A549 (cell line): ENCODE measurements at regions not wholly inside any gene's neighbourhood (a gene's known extent, or its start where the extent isn't known, plus 50 kb on each side); places are given as distances from the start of the nearest gene placed in this dataset.

Experiments
- ATAC-seq, 2 experiments: fragments of 200-7000 bp in 1 of 2; fragments of >200 bp in 1 of 2; cut with Nextera tagmentation in 1 of 2; cut with Tn5 transposase in 1 of 2; 3 replicates each; pipeline versions ENCODE4 v1.8.0 to v1.9.1; 2018 to 2020; ENCODE audit warnings: mild to moderate bottlenecking in 1 of 2, moderate library complexity in 1 of 2
- CTCF ChIA-PET: fragments of 300-600 bp; sonication (Branson Sonifier 250); formaldehyde crosslinking; extraction: SDS; loops from one replicate; lab custom pipeline; 2021; ENCODE audit warnings: antibody characterized with exemption, inconsistent platforms; lab: Yijun Ruan, JAX
- POLR2A ChIA-PET: fragments of 350-600 bp; formaldehyde crosslinking; extraction: SDS; loops from one replicate; lab custom pipeline; 2021; ENCODE audit warnings: antibody characterized with exemption, inconsistent platforms; lab: Yijun Ruan, JAX
- DNase-seq, 2 experiments: peaks; one replicate each; pipeline versions ENCODE4 v3.0.0 to v3.0.0-alpha.2; 2011 to 2016; ENCODE audit warnings: low read depth in 1 of 2, low spot score in 1 of 2
- FAIRE-seq: peaks from 2 replicates; lab custom pipeline; 2011; peaks lifted over from hg19 to GRCh38; lab: Jason Lieb, UNC
- H3K27ac ChIP-seq, 2 experiments: fragments of >200 bp; sonication (Bioruptor Twin); formaldehyde crosslinking; 3 replicates each; pipeline ENCODE4 v1.5.1; 2016 to 2017
- H3K4me1 ChIP-seq: fragments of >200 bp; sonication (Bioruptor Twin); formaldehyde crosslinking; 3 replicates; pipeline ENCODE4 v1.6.1; 2016
- H3K4me2 ChIP-seq: fragments of >200 bp; sonication (Bioruptor Twin); formaldehyde crosslinking; 3 replicates; pipeline ENCODE4 v1.6.1; 2016
- H3K4me3 ChIP-seq: fragments of >200 bp; sonication (Bioruptor Twin); formaldehyde crosslinking; 3 replicates; pipeline ENCODE4 v1.5.1; 2016
- H3K9me3 ChIP-seq: fragments of >200 bp; sonication (Bioruptor Twin); formaldehyde crosslinking; 3 replicates; pipeline ENCODE4 v1.6.1; 2016
- BHLHE40 ChIP-seq: IDR thresholded peaks from 2 replicates; pipeline ENCODE4 v1.6.1; 2012; ENCODE audit warnings: low read depth, low read length, inconsistent platforms
- CBX8 ChIP-seq: fragments of 200-600 bp; sonication (generic); IDR thresholded peaks from 2 replicates; pipeline ENCODE4 v1.6.1; 2016
- CEBPB ChIP-seq, 2 experiments: fragments of >200 bp in 1 of 2; sonication (Bioruptor Twin) in 1 of 2; formaldehyde crosslinking in 1 of 2; IDR thresholded peaks; 2 replicates each; pipeline ENCODE4 v1.6.1; 2012 to 2016
- EHF ChIP-seq: fragments of 250-450 bp; sonication (Bioruptor Pico); IDR thresholded peaks from 2 replicates; pipeline ENCODE4 v1.5.0; 2020; ENCODE audit warnings: mild to moderate bottlenecking
- FOSB ChIP-seq: fragments of 250-450 bp; sonication (Bioruptor Pico); IDR thresholded peaks from 2 replicates; pipeline ENCODE4 v1.5.0; 2020; ENCODE audit warnings: mild to moderate bottlenecking, moderate library complexity
- HDAC2 ChIP-seq: fragments of 200-600 bp; sonication (generic); IDR thresholded peaks from 2 replicates; pipeline ENCODE4 v1.6.1; 2016
- HEYL ChIP-seq: fragments of 250-450 bp; sonication (Bioruptor Pico); IDR thresholded peaks from 2 replicates; pipeline ENCODE4 v1.8.0; 2021; ENCODE audit warnings: mild to moderate bottlenecking, moderate library complexity
- HOXA7 ChIP-seq: fragments of 250-450 bp; sonication (Bioruptor Pico); IDR thresholded peaks from 2 replicates; pipeline ENCODE4 v1.5.0; 2020; ENCODE audit warnings: mild to moderate bottlenecking, moderate library complexity
- HOXB13 ChIP-seq: fragments of 250-450 bp; sonication (Bioruptor Pico); IDR thresholded peaks from 2 replicates; pipeline ENCODE4 v1.5.0; 2020; ENCODE audit warnings: low read depth, mild to moderate bottlenecking, moderate library complexity
- HOXB5 ChIP-seq: fragments of 250-450 bp; sonication (Bioruptor Pico); IDR thresholded peaks from 2 replicates; pipeline ENCODE4 v1.5.0; 2020; ENCODE audit warnings: mild to moderate bottlenecking, moderate library complexity
- JUN ChIP-seq, 2 experiments: fragments of >200 bp; sonication (Bioruptor Twin); formaldehyde crosslinking; IDR thresholded peaks; 2 replicates in 1 of 2; 3 replicates in 1 of 2; pipeline ENCODE4 v1.6.1; 2016 to 2017
- JUNB ChIP-seq: fragments of >200 bp; sonication (Bioruptor Twin); formaldehyde crosslinking; IDR thresholded peaks from 2 replicates; pipeline ENCODE4 v1.6.1; 2016
- KDM1A ChIP-seq: fragments of 200-600 bp; sonication (generic); IDR thresholded peaks from 2 replicates; pipeline ENCODE4 v1.6.1; 2016; ENCODE audit warnings: low read depth, mild to moderate bottlenecking
- MAFK ChIP-seq: fragments of 450-650 bp; IDR thresholded peaks from 2 replicates; pipeline ENCODE4 v1.6.1; 2014; ENCODE audit not compliant: partially characterized antibody
- MYC ChIP-seq: IDR thresholded peaks from 2 replicates; pipeline ENCODE4 v1.6.1; 2012; ENCODE audit warnings: mild to moderate bottlenecking, inconsistent platforms, low read length, improper control_type of control experiment, borderline replicate concordance
- NPAS2 ChIP-seq: fragments of 250-450 bp; sonication (Bioruptor Pico); IDR thresholded peaks from 2 replicates; pipeline ENCODE4 v1.8.0; 2022; ENCODE audit warnings: mild to moderate bottlenecking, moderate library complexity, borderline replicate concordance
- NR3C1 ChIP-seq: fragments of >200 bp; sonication (Bioruptor Twin); formaldehyde crosslinking; IDR thresholded peaks from 3 replicates; pipeline ENCODE4 v1.6.1; 2017
- POLR2A ChIP-seq: IDR thresholded peaks from 2 replicates; pipeline ENCODE4 v1.6.1; 2012; ENCODE audit warnings: mild to moderate bottlenecking, low read length
- POLR2AphosphoS2 ChIP-seq: conservative IDR thresholded peaks from 2 replicates; pipeline ENCODE4 v1.6.1; 2012; ENCODE audit warnings: low read length, improper control_type of control experiment, inconsistent platforms
- RFX5 ChIP-seq: fragments of 450-650 bp; IDR thresholded peaks from 2 replicates; pipeline ENCODE4 v1.7.1; 2014; ENCODE audit warnings: antibody characterized with exemption, mild to moderate bottlenecking, moderate library complexity
- RNF2 ChIP-seq: fragments of 200-600 bp; sonication (generic); IDR thresholded peaks from 2 replicates; pipeline ENCODE4 v1.6.1; 2016; ENCODE audit warnings: low read depth, mild to moderate bottlenecking, antibody characterized with exemption, moderate library complexity, borderline replicate concordance
- SREBF2 ChIP-seq: fragments of 450-650 bp; IDR thresholded peaks from 2 replicates; pipeline ENCODE4 v1.6.1; 2014; ENCODE audit warnings: mild to moderate bottlenecking, moderate library complexity
- TFCP2L1 ChIP-seq: fragments of 250-450 bp; sonication (Bioruptor Pico); IDR thresholded peaks from 2 replicates; pipeline ENCODE4 v1.5.0; 2021; ENCODE audit warnings: mild to moderate bottlenecking
- ZC3H11A ChIP-seq: fragments of 450-650 bp; IDR thresholded peaks from 2 replicates; pipeline ENCODE4 v1.6.1; 2014; ENCODE audit warnings: antibody characterized with exemption, mild to moderate bottlenecking
- ZFP36 ChIP-seq: fragments of 450-650 bp; IDR thresholded peaks from 2 replicates; pipeline ENCODE4 v1.6.1; 2014; ENCODE audit warnings: borderline replicate concordance; ENCODE audit not compliant: partially characterized antibody
- ZSCAN20 ChIP-seq: fragments of 250-450 bp; sonication (Bioruptor Pico); IDR thresholded peaks from 2 replicates; pipeline ENCODE4 v1.8.0; 2022; ENCODE audit warnings: mild to moderate bottlenecking, moderate library complexity
- WGBS: methylation state at CpG from one replicate; pipeline ENCODE4 v1.1.6; 2017; ENCODE audit errors: missing lambda C conversion rate; 5-methylcytosine and 5-hydroxymethylcytosine counted together
- TF ChIP-seq, protein P1 (sequence below): IDR thresholded peaks from 2 replicates; pipeline ENCODE4 v1.6.1; 2012
- TF ChIP-seq, protein P2 (sequence below): fragments of >200 bp; sonication (Bioruptor Twin); formaldehyde crosslinking; IDR thresholded peaks from 2 replicates; pipeline ENCODE4 v1.6.1; 2016
- TF ChIP-seq, protein P3 (sequence below): fragments of 250-450 bp; sonication (Bioruptor Pico); IDR thresholded peaks from 2 replicates; pipeline ENCODE4 v1.5.0; 2021; ENCODE audit warnings: mild to moderate bottlenecking, moderate library complexity, borderline replicate concordance

DNA sequence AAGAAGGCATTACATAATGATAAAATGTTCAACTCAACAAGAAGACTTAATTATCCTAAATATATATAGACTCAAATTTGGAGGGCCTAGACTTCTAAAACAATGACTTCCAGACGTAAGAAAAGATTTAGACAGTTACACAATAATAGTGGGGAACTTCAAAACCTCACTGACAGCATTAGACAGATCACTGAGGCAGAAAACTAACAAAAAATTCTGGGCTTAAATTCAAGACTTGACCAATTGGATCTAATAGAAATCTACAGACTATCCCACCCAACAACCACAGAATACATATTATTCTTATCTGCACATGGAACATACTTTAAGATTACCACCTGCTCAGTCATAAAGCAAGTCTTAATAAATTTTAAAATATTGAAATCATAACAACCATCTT is 93.3 kb upstream of the ARSJ start:
- no peak overlapping the region for H3K4me3 ChIP-seq
- ChIA-PET POLR2A (no interaction called here), CTCF (interaction anchor here (1.6 to 1.7 kb wide), 3 partner anchors 12 to 306 kb away, joined by 5 to 19 read pairs (median 7); no protein-coding TSS in a partner anchor)
- FAIRE-seq (no peak), ATAC-seq (no peak), DNase-seq (no peak)
- no peaks in the 10 kb centered on the region for H3K4me1 ChIP-seq
- H3K27ac ChIP-seq = no peak overlapping the region
- TF ChIP-seq TFCP2L1 (CRISPR knock-in tag) (no peak), NR3C1 (no peak), MAFK (no peak), POLR2A (no peak), HOXA7 (CRISPR knock-in tag) (no peak), POLR2AphosphoS2 (no peak), RFX5 (no peak), FOSB (CRISPR knock-in tag) (no peak), JUNB (no peak), MYC (no peak)
- TF ChIP-seq, protein P1, sequence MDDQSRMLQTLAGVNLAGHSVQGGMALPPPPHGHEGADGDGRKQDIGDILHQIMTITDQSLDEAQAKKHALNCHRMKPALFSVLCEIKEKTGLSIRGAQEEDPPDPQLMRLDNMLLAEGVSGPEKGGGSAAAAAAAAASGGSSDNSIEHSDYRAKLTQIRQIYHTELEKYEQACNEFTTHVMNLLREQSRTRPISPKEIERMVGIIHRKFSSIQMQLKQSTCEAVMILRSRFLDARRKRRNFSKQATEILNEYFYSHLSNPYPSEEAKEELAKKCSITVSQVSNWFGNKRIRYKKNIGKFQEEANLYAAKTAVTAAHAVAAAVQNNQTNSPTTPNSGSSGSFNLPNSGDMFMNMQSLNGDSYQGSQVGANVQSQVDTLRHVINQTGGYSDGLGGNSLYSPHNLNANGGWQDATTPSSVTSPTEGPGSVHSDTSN = no peak
- TF ChIP-seq, protein P2, sequence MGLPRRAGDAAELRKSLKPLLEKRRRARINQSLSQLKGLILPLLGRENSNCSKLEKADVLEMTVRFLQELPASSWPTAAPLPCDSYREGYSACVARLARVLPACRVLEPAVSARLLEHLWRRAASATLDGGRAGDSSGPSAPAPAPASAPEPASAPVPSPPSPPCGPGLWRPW = no peak
- no peaks in the 10 kb centered on the region for H3K9me3 ChIP-seq
- WGBS = 79% methylated on average over 1 of the region's 1 CpG
- no peak overlapping the region for H3K4me2 ChIP-seq

DNA sequence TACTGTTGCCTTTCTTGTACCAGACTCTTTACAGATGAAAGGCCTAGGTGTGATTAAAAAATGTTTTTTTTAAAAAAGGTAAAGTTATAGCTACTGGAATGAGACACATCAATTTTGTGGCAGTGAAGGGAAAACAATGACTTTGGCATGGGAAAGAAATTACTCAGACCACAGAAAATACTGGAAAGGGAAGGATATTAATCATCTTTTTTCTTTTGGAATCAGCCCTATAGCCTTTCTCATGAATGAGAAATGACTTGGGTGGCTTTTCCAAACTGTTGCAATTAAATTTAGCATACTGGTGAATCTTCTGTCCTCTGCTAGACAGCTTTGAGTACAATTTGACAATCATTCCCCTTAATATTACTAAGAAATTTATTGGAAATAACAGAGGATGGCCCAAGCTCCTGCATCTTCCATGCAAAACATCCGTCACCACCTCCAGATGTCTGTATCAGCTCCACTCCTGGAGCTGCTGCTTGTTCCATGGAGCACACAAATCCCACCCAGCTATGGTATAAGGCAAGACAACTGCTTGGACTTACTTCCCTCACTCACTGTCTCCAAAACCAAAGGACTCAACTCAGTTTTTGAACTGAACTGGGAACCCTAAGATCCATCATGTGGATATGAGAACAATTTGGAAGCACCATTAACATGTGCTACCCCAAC is 97.6 kb upstream of the ARSJ start:
- 67% methylated on average over 1 of the region's 1 CpG for WGBS
- Histone ChIP-seq H3K27ac (no peak overlapping the region), H3K4me2 (no peak overlapping the region), H3K4me1 (no peaks in the 10 kb centered on the region), H3K9me3 (no peaks in the 10 kb centered on the region), H3K4me3 (no peak overlapping the region)
- ATAC-seq (no peak), FAIRE-seq (no peak), DNase-seq (no peak)
- POLR2A ChIA-PET = no interaction called here
- CTCF ChIA-PET = interaction anchor here (1.5 kb wide), 1 partner anchor 126 kb away, joined by 3 read pairs; no protein-coding TSS in a partner anchor
- no peak for TF ChIP-seq RNF2
- TF ChIP-seq HEYL (CRISPR knock-in tag) = no peak
- TF ChIP-seq JUNB = no peak
- no peak for TF ChIP-seq BHLHE40
- TF ChIP-seq, protein P3, sequence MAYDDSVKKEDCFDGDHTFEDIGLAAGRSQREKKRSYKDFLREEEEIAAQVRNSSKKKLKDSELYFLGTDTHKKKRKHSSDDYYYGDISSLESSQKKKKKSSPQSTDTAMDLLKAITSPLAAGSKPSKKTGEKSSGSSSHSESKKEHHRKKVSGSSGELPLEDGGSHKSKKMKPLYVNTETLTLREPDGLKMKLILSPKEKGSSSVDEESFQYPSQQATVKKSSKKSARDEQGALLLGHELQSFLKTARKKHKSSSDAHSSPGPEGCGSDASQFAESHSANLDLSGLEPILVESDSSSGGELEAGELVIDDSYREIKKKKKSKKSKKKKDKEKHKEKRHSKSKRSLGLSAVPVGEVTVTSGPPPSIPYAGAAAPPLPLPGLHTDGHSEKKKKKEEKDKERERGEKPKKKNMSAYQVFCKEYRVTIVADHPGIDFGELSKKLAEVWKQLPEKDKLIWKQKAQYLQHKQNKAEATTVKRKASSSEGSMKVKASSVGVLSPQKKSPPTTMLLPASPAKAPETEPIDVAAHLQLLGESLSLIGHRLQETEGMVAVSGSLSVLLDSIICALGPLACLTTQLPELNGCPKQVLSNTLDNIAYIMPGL (CRISPR knock-in tag) = no peak
- TF ChIP-seq HOXB13 (CRISPR knock-in tag) = no peak
- TF ChIP-seq EHF (CRISPR knock-in tag) = no peak
- no peak for TF ChIP-seq JUN (IDR thresholded peaks at IDR 0.05)
- TF ChIP-seq SREBF2 = no peak
- no peak for TF ChIP-seq HDAC2
- no peak for TF ChIP-seq KDM1A
- no peak for TF ChIP-seq HOXB5 (CRISPR knock-in tag)
- no peak for TF ChIP-seq NPAS2 (CRISPR knock-in tag)
- TF ChIP-seq CBX8 = no peak
- TF ChIP-seq ZC3H11A = no peak
- no peak for TF ChIP-seq ZFP36
- no peak for TF ChIP-seq ZSCAN20 (CRISPR knock-in tag)
- no peak for TF ChIP-seq CEBPB (IDR thresholded peaks at IDR 0.05)
